ENCODE measurements at regions not wholly inside any gene's neighbourhood (a gene's known extent, or its start where the extent isn't known, plus 50 kb on each side); places are given as distances from the start of the nearest gene placed in this dataset.

DNA sequence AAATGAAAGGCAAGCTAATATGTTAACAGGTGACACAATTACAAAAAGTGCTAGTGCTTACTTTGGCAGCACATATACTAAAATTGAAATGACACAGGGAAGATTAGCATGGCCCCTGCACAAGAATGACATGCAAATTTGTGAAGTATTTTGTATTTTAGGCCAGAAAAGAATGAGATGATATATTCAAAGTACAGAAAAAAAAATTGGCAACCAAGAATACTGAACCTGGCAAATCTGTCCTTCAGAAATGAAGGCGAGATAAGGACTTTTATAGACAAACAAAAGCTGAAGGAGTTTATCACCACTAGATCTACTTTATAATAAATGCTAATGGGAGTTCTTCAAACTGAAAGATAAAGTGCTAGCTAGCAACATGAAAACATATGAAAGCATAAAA is 350.0 kb upstream of the POU3F1 start:
- TF ChIP-seq NFE2L1 (CRISPR knock-in tag; IDR thresholded peaks at IDR 0.05) (no peak), ZNF263 (CRISPR knock-in tag; IDR thresholded peaks at IDR 0.05; ENCODE audit: low read depth) (no peak), TP53 (CRISPR knock-in tag; IDR thresholded peaks at IDR 0.05) (no peak), SP1 (CRISPR knock-in tag; conservative IDR thresholded peaks at IDR 0.05) (no peak), TEAD1 (CRISPR knock-in tag; IDR thresholded peaks at IDR 0.05) (no peak), CREM (CRISPR knock-in tag; IDR thresholded peaks at IDR 0.05) (no peak), JUN (CRISPR knock-in tag; IDR thresholded peaks at IDR 0.05) (no peak)
- TF ChIP-seq, protein P1, sequence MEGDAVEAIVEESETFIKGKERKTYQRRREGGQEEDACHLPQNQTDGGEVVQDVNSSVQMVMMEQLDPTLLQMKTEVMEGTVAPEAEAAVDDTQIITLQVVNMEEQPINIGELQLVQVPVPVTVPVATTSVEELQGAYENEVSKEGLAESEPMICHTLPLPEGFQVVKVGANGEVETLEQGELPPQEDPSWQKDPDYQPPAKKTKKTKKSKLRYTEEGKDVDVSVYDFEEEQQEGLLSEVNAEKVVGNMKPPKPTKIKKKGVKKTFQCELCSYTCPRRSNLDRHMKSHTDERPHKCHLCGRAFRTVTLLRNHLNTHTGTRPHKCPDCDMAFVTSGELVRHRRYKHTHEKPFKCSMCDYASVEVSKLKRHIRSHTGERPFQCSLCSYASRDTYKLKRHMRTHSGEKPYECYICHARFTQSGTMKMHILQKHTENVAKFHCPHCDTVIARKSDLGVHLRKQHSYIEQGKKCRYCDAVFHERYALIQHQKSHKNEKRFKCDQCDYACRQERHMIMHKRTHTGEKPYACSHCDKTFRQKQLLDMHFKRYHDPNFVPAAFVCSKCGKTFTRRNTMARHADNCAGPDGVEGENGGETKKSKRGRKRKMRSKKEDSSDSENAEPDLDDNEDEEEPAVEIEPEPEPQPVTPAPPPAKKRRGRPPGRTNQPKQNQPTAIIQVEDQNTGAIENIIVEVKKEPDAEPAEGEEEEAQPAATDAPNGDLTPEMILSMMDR (IDR thresholded peaks at IDR 0.05): no peak
- TF ChIP-seq, protein P2, sequence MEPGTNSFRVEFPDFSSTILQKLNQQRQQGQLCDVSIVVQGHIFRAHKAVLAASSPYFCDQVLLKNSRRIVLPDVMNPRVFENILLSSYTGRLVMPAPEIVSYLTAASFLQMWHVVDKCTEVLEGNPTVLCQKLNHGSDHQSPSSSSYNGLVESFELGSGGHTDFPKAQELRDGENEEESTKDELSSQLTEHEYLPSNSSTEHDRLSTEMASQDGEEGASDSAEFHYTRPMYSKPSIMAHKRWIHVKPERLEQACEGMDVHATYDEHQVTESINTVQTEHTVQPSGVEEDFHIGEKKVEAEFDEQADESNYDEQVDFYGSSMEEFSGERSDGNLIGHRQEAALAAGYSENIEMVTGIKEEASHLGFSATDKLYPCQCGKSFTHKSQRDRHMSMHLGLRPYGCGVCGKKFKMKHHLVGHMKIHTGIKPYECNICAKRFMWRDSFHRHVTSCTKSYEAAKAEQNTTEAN (CRISPR knock-in tag; IDR thresholded peaks at IDR 0.05): no peak
- TF ChIP-seq, protein P3, sequence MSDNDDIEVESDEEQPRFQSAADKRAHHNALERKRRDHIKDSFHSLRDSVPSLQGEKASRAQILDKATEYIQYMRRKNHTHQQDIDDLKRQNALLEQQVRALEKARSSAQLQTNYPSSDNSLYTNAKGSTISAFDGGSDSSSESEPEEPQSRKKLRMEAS (CRISPR knock-in tag; IDR thresholded peaks at IDR 0.05): no peak
- TF ChIP-seq, protein P4, sequence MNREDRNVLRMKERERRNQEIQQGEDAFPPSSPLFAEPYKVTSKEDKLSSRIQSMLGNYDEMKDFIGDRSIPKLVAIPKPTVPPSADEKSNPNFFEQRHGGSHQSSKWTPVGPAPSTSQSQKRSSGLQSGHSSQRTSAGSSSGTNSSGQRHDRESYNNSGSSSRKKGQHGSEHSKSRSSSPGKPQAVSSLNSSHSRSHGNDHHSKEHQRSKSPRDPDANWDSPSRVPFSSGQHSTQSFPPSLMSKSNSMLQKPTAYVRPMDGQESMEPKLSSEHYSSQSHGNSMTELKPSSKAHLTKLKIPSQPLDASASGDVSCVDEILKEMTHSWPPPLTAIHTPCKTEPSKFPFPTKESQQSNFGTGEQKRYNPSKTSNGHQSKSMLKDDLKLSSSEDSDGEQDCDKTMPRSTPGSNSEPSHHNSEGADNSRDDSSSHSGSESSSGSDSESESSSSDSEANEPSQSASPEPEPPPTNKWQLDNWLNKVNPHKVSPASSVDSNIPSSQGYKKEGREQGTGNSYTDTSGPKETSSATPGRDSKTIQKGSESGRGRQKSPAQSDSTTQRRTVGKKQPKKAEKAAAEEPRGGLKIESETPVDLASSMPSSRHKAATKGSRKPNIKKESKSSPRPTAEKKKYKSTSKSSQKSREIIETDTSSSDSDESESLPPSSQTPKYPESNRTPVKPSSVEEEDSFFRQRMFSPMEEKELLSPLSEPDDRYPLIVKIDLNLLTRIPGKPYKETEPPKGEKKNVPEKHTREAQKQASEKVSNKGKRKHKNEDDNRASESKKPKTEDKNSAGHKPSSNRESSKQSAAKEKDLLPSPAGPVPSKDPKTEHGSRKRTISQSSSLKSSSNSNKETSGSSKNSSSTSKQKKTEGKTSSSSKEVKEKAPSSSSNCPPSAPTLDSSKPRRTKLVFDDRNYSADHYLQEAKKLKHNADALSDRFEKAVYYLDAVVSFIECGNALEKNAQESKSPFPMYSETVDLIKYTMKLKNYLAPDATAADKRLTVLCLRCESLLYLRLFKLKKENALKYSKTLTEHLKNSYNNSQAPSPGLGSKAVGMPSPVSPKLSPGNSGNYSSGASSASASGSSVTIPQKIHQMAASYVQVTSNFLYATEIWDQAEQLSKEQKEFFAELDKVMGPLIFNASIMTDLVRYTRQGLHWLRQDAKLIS (CRISPR knock-in tag; IDR thresholded peaks at IDR 0.05; ENCODE audit: borderline replicate concordance): no peak
- TF ChIP-seq, protein P5, sequence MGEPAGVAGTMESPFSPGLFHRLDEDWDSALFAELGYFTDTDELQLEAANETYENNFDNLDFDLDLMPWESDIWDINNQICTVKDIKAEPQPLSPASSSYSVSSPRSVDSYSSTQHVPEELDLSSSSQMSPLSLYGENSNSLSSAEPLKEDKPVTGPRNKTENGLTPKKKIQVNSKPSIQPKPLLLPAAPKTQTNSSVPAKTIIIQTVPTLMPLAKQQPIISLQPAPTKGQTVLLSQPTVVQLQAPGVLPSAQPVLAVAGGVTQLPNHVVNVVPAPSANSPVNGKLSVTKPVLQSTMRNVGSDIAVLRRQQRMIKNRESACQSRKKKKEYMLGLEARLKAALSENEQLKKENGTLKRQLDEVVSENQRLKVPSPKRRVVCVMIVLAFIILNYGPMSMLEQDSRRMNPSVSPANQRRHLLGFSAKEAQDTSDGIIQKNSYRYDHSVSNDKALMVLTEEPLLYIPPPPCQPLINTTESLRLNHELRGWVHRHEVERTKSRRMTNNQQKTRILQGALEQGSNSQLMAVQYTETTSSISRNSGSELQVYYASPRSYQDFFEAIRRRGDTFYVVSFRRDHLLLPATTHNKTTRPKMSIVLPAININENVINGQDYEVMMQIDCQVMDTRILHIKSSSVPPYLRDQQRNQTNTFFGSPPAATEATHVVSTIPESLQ (CRISPR knock-in tag; IDR thresholded peaks at IDR 0.05): no peak
- TF ChIP-seq, protein P6, sequence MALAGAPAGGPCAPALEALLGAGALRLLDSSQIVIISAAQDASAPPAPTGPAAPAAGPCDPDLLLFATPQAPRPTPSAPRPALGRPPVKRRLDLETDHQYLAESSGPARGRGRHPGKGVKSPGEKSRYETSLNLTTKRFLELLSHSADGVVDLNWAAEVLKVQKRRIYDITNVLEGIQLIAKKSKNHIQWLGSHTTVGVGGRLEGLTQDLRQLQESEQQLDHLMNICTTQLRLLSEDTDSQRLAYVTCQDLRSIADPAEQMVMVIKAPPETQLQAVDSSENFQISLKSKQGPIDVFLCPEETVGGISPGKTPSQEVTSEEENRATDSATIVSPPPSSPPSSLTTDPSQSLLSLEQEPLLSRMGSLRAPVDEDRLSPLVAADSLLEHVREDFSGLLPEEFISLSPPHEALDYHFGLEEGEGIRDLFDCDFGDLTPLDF (CRISPR knock-in tag; IDR thresholded peaks at IDR 0.05): no peak

All from WTC11 (cell line).